Nephron progenitor cell (in vitro differentiated cells): ENCODE measurements at regions not wholly inside any gene's neighbourhood (a gene's known extent, or its start where the extent isn't known, plus 50 kb on each side); places are given as distances from the start of the nearest gene placed in this dataset.

Experiments
- DNase-seq: peaks from one replicate; pipeline ENCODE4 v3.0.0; 2021
- H3K27ac Mint-ChIP-seq: 2 replicates; pipeline ENCODE4 v1.8.0; 2021; ENCODE audit warnings: mild to moderate bottlenecking, moderate library complexity, mixed read lengths
- H3K27me3 Mint-ChIP-seq: 2 replicates; pipeline ENCODE4 v1.8.0; 2021; ENCODE audit warnings: mild to moderate bottlenecking, low read depth, mixed read lengths; ENCODE audit not compliant: poor library complexity
- H3K36me3 Mint-ChIP-seq: 2 replicates; pipeline ENCODE4 v1.8.0; 2021; ENCODE audit warnings: low read depth, mixed read lengths
- H3K4me1 Mint-ChIP-seq: 2 replicates; pipeline ENCODE4 v1.8.0; 2021; ENCODE audit warnings: mixed read lengths
- H3K4me3 Mint-ChIP-seq: 2 replicates; pipeline ENCODE4 v1.8.0; 2021; ENCODE audit warnings: mild to moderate bottlenecking, moderate library complexity, mixed read lengths
- H3K9me3 Mint-ChIP-seq: 2 replicates; pipeline ENCODE4 v1.8.0; 2021; ENCODE audit warnings: mild to moderate bottlenecking, moderate library complexity, mixed read lengths
- CTCF ChIP-seq: fragments of 200-600 bp; sonication (generic); IDR thresholded peaks from 2 replicates; pipeline ENCODE4 v1.5.0; 2021; ENCODE audit warnings: antibody characterized with exemption

DNA sequence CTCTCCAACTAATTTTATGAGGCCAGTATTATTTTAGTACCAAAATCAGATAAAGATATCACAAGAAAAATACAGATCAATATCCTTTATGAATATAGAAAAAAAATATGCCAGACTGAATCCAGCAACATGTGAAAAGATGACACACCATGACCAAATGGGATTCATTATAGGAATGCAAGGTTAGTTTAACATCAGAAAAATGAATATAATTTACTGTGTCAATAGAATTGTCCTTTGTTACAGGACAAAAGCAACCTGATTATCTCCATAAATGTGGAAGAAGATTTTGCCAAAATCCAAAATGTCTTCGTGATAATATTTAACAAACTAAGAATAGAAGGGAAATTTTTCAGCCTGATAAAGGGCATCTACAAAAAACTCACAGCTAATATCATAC, 66.4 kb upstream of the DAB2 start:
- Mint-ChIP-seq H3K27ac (no peak overlapping the region), H3K4me3 (no peak overlapping the region), H3K4me1 (no peaks in the 10 kb centered on the region), H3K36me3 (no peaks in the 10 kb centered on the region), H3K9me3 (peaks cover 16% of the 10 kb centered on the region), H3K27me3 (no peaks in the 10 kb centered on the region)
- no peak for TF ChIP-seq CTCF
- no peak for DNase-seq

DNA sequence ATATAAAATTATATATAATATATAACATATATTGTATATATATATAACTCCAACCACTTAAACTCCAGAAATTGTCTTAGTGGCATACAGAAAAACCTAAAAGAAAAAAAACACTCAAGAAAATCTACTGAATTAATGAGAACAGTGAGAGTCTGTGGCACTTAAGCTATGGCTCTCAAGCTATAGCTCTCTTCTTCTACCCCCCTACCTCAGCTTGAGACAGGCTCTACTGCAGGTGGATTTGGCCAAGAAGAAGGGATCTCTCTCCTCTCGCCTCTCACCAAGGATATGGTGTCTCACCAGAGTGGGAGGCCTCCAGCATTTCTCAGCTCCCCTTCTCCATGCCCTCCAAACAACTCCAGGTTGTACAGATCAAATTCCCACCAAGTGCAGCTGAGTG, 64.5 kb upstream of the DAB2 start:
- no peaks in the 10 kb centered on the region for H3K36me3 Mint-ChIP-seq
- H3K4me1 Mint-ChIP-seq, result no peaks in the 10 kb centered on the region
- H3K4me3 Mint-ChIP-seq, result no peak overlapping the region
- H3K27ac Mint-ChIP-seq, result no peak overlapping the region
- no peak for TF ChIP-seq CTCF
- no peaks in the 10 kb centered on the region for H3K27me3 Mint-ChIP-seq
- DNase-seq, result no peak
- peaks cover 16% of the 10 kb centered on the region for H3K9me3 Mint-ChIP-seq

- no peak overlapping the region for H3K4me3 Mint-ChIP-seq
- H3K9me3 Mint-ChIP-seq, result peaks cover 16% of the 10 kb centered on the region
- TF ChIP-seq CTCF, result no peak
- no peaks in the 10 kb centered on the region for H3K36me3 Mint-ChIP-seq
- no peaks in the 10 kb centered on the region for H3K4me1 Mint-ChIP-seq
- H3K27ac Mint-ChIP-seq, result no peak overlapping the region
- DNase-seq, result no peak
- no peaks in the 10 kb centered on the region for H3K27me3 Mint-ChIP-seq
These were observed 62.0 kb upstream of the DAB2 start for GRCh38 chr5:39486790-39487189.

DNA sequence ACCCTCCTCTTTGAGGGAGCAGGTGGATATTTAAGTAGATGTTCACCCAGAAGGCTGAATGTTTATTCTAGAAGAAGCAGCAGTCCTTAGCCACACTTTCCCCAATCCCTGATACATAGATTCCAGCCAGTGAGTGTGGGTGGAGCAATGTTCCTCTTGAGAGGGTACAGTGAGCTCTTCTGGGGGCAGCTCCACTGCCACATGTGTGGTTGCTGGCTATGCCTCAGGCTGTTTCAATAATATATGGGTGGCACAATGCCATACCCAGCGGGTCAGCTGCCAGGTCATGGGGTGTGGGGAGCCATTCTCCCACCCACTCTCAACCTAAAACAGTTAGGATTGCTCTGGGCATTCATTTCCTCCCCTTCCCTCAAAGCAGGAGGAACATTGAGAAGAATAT, 61.6 kb upstream of the DAB2 start:
- no peak for DNase-seq
- no peaks in the 10 kb centered on the region for H3K36me3 Mint-ChIP-seq
- H3K4me3 Mint-ChIP-seq, result no peak overlapping the region
- no peaks in the 10 kb centered on the region for H3K27me3 Mint-ChIP-seq
- no peak overlapping the region for H3K27ac Mint-ChIP-seq
- H3K4me1 Mint-ChIP-seq, result no peaks in the 10 kb centered on the region
- no peak for TF ChIP-seq CTCF
- H3K9me3 Mint-ChIP-seq, result peaks cover 14% of the 10 kb centered on the region

GRCh38 chr5:39485079-39485478, 60.3 kb upstream of the DAB2 start:
- Mint-ChIP-seq H3K4me1 (no peaks in the 10 kb centered on the region), H3K4me3 (no peak overlapping the region), H3K27ac (no peak overlapping the region), H3K27me3 (no peaks in the 10 kb centered on the region), H3K9me3 (peaks cover 6% of the 10 kb centered on the region), H3K36me3 (no peaks in the 10 kb centered on the region)
- no peak for TF ChIP-seq CTCF
- no peak for DNase-seq

- Mint-ChIP-seq H3K27ac (no peak overlapping the region), H3K4me3 (no peak overlapping the region), H3K4me1 (no peaks in the 10 kb centered on the region), H3K27me3 (no peaks in the 10 kb centered on the region), H3K36me3 (no peaks in the 10 kb centered on the region), H3K9me3 (peaks cover 3% of the 10 kb centered on the region)
- no peak for DNase-seq
- TF ChIP-seq CTCF, result no peak
These were observed 59.9 kb upstream of the DAB2 start for GRCh38 chr5:39484673-39485072.
